GM18861 (cell line): ENCODE measurements at regions not wholly inside any gene's neighbourhood (a gene's known extent, or its start where the extent isn't known, plus 50 kb on each side); places are given as distances from the start of the nearest gene placed in this dataset.
"Not testable (repeated sequence)": the region's sequence is repeated elsewhere in the genome, so short reads cannot be mapped to it uniquely, and the experiment has no call there.

ENCODE experiments used
- ATAC-seq: cut with Tn5 transposase; IDR thresholded peaks from one replicate; pipeline ENCODE4 v1.9.1; 2021; ENCODE audit not compliant: unreplicated experiment

DNA sequence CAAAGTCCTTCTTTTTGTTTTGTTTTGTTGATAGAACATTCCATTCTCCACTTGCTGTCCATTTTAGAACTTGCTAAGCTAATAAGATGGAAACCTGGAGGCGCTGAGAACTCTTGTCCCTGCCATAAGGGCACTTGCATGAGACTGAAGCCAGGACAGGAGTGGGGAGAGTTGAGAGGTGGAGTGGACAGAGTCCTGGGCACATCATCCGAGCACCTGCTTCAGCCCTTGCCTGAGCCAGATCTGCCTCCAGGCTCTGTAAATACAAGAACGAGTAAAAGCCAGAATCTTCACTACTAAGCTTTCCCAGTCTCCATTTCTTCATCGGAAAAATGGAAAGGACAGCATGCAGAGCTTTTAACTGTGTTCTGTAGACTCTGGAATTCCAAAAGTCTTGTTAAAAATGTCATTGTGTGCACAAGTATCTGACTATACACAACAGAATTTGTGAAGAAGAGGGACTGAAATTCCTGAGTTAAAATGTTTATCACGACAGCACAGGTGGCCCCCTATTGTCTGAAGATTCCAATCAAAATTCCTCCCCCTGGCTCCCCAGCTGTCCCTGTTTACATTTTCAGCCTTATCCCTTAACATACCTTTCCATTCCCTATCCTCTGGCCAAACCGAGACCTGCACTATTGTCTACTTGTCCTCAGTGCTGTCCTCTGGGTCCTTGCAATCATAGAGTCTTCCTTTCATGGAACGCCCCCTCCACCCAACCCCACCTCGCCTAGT, 498.2 kb upstream of the TNP1 start:
- no peak for ATAC-seq

DNA sequence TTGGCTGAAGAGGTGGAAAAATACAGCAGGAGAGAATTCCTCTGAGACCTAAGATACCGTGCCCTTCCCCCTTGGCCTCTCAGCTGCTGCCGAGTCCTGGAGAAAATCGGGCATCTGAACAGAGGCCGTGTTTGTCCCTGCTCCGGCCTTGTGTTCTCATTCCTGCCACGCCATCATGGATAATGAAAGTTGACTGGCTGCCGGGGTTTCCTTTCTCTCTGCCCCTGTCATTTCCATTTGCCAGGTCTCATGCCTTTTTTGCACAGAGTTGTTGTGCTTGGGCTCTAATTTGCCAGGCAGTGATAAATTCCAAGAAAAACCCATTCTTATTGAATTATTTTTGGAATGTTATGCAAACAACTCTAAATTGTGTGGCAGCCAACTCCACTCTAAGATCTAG, 496.9 kb upstream of the TNP1 start:
- no peak for ATAC-seq

DNA sequence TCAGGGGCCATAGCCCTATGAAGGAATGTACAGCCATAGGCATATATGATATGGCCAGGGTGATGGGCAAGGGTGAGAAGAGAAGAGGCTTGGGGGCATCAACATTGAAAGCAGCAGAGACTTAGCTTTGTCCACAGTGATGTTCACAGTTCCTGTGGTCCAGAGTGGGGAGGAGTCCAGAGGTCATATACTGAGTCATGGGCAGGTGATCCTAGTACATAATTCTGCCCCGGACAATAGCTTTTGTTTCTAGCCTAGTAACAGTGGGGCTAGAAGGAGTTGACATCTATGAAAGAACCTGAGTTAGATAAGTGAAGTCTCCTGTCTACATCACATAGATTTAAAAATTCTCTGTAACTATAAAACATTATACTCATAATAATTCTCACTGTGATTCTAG, 496.3 kb upstream of the TNP1 start:
- no peak for ATAC-seq

DNA sequence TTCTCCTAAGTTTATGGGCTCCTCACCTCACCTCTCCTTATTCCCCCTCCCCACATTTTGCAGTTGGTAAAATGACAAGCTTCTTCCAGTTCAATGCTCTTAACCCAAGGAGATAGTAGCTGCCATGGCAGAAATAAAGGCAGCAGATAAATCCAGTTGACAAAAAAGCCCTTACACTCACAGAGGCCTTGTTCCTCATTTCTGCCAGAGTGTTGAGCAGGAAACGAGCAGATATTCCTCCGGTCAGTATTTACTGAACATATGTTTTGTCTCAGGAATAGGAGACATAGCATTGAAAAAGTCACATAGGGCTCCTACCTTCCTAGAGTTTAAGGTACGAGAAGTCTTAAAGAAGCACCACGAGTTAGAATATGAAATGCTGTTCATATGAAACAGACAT, 493.7 kb upstream of the TNP1 start:
- no peak for ATAC-seq

DNA sequence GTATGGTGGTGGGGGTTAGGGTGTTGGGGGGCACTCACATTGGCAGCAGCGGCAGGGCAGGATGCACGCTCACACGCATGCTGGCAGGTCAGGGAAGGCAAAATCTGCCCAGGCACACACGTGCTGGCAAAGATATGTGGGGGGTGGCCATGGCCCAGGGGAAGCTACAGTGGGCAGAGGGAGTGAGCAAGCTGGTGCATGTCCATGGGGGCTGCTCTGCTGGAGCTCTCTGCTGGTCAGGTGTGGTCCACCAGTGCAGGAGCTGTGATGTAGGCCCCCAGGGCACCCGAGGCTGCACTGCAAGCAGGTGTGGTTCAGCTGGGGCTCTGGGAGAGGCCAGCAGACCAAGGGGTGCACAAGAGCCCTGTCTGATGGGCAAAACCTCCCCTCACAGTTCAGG, 491.5 kb upstream of the TNP1 start:
- no peak for ATAC-seq

DNA sequence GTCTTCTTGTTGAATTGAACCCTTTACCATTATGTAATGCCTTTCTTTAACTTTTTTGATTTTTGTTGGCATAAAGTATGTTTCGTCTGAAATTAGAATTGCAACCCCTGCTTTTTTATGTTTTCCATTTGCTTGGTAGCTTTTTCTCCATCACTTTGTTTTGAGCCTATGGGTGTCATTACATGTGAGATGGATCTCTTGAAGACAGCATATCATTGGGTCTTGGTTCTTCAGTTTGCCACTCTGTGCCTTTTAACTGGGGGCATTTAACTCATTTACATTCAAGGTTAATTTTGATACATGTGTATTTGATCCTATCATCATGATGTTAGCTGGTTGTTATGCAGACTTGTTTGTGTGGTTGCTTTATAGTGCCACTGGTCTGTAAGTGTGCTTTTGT, 489.4 kb upstream of the TNP1 start:
- ATAC-seq, result no peak

DNA sequence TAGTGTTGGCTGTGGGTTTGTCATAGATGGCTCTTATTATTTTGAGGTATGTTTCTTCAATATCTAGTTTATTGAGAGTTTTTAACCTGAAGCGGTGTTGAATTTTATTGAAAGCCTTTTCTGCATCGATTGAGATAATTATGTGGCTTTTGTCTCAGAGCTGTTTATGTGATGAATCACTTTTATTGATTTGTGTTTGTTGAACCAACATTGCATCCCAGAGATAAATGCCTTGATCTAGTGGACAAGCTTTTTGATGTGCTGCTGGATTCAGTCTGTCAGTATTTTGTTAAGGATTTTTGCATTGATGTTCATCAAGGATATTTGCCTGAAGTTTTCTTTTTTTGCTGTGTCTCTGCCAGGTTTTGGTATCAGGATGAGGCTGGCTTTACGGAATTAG, 487.8 kb upstream of the TNP1 start:
- not testable (repeated sequence) for ATAC-seq

DNA sequence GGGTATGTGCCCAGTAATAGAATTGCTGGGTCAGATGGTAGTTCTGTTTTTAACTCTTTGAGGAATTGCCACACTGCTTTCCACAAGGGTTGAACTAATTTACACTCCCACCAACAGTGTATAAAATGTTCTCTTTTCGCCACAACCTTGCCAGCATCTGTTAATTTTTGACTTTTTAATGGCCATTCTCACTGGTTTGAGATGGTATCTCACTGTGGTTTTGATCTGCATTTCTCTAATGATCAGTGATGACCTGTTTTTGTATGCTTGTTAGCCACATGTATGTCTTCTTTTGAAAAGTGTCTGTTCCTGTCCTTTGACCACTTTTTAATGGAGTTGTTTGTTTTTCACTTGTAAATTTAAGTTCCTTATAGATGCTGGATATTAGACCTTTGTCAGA, 486.2 kb upstream of the TNP1 start:
- not testable (repeated sequence) for ATAC-seq

DNA sequence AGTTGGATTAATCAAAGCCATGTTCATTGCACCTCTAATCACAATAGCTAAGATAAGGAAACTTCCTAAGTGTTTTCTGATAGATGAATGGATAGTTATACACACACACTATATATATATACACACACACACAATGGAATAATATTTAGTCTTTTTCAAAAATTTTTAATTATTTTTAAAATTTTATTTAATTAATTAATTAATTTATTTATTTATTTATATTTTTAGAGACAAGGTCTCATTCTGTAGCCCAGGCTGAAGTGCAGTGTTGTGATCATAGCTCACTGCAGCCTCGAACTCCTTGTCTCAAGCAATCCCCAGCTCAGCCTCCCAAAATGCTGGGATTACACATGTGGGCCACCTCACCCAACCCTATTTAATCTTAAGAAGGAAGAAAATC, 481.0 kb upstream of the TNP1 start:
- no peak for ATAC-seq

DNA sequence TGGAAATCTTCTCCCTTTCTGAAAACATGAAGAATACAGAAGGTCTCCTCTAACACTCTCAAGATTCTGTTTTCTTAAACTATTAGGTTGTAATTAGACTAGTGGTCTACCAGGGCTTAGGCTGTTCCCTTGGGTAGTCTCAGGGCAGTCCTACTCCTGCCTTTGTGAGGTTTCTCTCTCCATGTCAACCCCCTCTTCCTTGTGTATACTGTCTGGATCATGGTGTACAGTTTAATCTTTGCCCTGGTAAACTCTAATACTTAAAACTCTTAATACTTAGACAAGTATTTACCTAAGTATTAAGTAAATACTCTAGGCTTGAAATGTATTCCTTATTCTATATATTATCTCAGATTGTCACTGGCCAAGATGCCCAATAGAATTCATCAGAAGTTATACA, 480.3 kb upstream of the TNP1 start:
- ATAC-seq, result no peak

DNA sequence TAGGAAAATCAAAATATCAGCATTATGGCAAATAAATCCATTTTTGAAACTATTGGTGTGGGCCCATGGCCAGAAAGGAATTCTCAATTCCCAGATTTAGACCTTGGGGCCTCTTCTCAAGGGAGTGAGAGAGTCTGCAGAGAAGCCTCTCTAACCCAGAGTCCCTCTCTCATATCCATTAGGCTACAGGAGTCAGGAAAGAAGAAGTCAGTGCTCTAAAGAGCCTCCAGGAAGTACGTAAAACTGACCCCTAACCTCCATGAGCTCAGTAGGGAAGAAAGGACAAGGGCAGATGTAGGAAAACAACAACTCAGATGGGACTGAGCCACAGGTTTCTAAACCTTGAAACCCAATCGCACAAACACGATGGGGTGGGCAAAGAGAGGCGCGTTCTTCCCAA, 479.9 kb upstream of the TNP1 start:
- ATAC-seq, result no peak

DNA sequence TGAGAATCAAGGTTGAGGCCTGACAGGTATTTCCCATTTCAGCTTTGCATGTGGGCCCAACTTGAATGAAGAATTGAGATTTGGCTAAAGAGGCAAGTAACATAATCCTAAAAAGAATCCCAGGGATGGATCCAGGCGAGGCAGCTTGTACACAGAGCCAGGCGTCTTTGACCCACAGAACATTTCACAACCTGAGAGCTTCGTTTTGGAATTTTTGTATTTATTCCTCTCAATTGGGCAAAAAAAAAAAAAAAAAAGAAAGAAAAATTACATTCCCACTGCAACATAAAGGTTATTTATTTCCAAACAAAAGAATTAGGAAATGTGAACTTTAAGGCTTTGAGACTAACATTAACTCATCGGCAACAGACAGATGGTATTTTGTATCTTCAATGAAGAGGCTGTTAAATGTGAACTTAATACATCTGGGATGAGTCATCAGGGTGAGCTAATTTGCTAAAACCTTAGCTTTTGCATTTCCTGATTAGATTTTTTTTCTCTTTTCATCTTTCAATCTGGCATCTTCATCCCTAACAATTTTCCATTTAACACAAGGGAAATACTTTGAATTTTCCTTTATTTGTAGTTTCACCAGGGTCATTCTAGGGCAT, 478.5 kb upstream of the TNP1 start:
- ATAC-seq, result no peak

DNA sequence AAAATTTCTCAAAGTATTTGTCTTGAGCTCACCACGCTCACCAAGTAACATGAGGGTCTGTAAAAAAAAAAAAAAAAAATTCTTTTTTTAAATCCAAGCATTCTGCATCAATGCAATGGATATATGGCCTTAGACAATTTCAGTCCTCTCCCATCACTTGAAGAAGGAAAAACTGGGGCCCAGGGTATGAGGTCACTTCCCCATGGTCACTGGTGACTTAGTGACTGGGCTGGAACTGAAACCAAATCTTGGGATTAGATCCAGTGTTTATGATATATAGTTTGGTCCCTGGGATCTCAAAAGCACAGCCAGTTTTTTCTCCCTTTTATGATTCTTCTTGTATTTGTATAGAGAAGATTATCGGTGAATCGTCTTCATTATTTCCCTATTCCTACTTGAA, 477.9 kb upstream of the TNP1 start:
- ATAC-seq, result no peak

DNA sequence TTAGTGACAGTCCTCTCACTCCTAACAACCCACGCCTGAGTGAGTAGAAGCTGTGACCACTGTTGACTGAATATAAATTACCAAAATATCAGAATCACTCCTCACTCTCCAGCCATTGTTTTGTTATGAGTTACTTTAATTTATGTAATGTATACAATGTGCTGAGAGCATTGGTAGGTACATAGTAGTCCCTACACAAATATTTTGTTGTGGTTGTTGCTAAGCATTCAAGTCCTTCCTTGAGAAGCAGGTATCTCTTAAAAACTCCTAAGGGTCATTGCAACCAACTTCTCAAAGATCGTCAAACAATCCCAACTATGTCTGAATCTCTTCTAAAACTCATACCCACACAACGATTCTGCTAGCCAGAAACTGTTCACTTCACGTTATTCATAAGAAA, 476.8 kb upstream of the TNP1 start:
- ATAC-seq, result no peak

DNA sequence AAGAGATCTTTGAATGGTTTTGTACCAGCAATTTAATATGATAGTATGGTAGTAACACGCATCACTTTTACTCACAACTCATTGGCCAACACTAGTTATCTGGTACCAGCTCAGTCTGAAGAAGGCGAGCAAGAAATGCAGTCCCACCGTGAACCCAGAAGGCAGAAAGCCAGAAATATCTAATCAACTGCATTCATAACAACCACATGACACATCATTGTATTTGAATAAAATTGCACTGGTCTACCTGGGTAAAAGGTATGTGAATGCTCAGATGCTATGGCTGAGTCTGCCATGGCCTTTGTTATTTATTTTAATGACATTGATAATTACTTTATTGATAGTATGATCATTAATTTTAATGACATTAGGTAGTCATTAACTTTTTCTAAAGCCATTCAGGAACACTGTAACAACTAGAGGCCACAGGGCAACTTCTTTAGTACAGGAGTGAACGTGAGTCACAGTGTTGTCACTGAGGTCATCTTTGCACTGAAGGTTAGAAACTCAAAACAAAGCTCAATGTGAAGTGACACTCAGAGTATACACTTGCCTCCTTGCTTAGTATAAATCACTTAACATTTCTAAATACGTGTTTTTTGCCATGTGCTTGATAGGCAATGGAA, 475.6 kb upstream of the TNP1 start:
- no peak for ATAC-seq

DNA sequence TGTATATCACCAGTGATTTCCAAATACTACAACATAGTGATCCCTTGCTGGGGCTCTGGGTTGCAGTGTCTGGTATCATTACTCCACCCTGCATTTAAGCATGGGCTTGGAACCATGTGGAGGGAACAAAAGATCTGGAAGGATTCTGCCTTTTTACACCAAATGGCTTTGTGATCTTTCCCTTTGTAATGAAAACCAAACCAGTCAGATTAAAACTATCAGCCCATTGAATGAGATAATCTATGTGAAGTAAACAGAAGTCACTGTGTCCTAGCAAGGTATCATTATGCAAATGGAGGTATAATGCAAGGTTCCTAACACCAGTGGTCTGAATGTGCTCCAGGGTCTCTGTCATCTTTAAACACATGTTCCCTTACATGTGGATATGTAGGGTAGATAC, 474.7 kb upstream of the TNP1 start:
- no peak for ATAC-seq

DNA sequence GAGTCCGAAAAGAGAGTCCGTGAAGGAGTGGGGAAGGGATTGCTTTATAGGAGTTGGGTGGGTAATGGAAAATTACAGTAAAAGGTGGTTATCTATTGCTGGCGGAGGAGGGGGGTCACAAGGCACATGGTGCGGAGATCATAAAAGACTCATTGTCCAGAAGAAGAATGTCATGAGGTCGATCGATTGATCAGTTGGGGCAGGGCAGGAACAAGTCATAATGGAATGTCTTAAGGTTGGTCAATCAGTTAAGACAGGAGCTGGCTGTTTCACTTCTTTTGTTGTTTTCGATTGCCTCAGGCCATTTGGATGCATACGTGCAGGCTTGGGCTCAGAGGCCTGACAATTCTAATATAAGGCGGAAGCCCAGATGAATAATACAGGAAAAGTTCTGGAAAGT, 473.0 kb upstream of the TNP1 start:
- no peak for ATAC-seq

DNA sequence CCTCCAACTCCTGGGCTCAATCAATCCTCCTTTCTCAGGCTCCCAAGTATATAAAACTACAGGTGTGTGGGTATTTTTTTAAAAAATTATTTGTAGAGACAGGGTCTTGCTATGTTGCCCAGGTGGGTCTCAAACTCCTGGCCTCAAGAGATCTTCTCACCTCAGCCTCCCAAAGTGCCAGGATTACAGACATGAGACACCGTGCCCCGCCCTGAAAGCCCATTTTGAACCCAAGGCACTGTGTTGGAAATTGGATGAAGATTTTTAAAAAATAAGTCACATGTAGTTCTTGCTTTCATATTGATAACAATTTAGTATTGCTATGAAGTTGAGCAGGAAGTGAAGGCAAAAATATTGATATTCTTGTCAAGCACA, 472.5 kb upstream of the TNP1 start:
- no peak for ATAC-seq

DNA sequence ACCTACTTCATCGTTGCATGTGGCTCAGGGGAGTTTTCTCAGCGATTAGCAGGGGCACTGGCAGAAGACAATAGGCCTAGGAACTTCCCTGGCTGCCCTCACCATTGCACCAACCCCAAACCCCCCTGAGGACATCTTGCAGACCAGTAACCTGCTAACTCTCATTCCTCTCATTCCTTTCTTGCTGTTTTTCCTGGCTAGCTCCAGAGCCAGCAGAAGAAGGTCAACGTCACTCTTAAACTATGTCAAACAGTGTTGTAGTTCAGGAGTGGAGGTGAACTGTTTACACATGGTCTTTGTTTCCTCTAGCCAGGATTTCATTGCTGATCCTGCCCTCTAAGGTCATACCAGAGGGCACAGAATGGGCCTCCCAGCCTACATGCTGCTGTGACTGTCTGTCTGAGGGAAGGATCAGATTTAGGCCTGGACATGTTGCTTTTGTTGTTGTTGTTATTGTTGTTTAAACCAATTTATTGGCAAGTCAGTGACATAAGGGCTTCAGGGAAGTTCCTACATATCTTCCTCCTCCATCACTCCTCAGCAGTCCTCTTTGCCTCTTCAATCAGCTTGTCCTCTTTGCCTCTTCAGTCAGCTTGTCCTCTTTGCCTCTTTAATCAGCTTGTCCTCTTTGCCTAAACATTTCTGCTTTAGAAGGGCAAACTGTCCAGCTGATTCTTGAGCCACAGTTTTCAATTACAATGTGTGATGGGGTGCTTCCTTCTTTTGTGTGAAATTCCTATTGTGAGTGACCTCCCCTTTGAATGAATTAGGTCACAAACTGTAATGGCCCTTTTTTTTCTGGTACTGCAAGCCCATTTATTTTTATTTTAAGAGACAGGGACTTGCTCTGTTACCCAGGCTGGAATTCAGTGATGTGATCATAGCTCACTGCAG, 471.9 kb upstream of the TNP1 start:
- no peak for ATAC-seq

DNA sequence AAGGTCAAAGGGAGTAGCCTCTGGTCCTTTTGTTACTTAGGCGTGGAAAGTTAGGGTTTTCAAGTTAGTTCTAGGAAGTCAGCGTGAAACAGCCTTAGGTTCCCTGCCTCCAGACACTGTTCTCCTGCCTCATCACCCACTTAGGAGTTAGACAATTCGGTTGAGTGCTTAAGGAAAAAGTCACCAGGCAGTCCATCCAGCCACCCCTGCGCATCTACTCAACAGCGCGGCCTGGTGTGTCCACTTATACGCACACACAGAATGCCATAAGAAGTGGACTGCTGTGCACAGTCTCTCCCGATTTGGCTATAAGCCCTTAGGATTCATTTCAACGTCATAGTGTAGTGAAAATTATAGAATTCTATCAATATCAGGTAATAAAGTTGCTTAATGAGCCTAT, 470.8 kb upstream of the TNP1 start:
- ATAC-seq, result no peak

DNA sequence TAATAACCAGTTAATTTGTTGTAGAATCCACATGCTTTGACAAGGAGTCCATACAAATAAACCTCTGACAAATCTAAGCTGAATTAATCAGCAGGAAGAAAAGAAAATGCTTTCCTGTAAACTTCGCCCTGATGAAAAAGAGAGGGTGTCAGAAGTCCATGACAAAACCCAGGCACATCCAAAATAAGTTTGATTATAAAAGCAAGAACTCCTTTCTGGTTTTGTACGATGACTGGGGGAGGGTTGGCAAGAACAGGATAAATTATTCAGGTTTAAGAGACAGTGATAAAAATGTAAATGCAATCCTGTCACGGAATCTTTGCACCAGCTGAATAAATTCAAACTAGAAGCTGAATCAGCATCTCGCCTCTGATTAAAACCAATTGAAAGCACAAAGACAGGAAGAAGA, 469.2 kb upstream of the TNP1 start:
- ATAC-seq, result no peak

DNA sequence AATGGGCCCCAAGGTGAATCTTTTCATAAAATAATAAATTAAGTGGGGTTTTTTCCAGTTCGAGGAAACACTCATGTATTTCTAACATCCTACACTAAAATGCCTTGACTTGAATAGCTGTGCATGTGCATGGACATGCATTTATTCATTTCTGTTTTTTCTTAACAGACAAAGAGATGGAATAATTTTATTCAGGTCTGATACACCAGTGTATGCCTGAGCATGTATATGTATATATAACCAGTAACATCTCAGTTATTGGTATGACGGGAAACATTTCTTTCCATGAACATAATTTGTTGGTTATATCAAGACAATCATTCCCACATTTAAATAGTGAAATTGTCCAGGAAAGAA, 468.7 kb upstream of the TNP1 start:
- ATAC-seq, result no peak
